Stimulated activated CD8-positive, alpha-beta memory T cell treated with anti-CD3 and anti-CD28 coated beads, Interleukin-15, amount 100 ng/mL, for 1 hour (primary cell): ENCODE measurements at regions not wholly inside any gene's neighbourhood (a gene's known extent, or its start where the extent isn't known, plus 50 kb on each side); places are given as distances from the start of the nearest gene placed in this dataset.

Experiments
- DNase-seq: peaks from one replicate; pipeline ENCODE4 v3.0.0-alpha.2; 2020; ENCODE audit warnings: low read depth

- DNase-seq = no peak
Measured at GRCh38 chr17:77700165-77700881, 258.2 kb upstream of the TNRC6C start.

- no peak for DNase-seq
Measured at GRCh38 chr17:77701996-77702395, 256.5 kb upstream of the TNRC6C start.

GRCh38 chr17:77704048-77704815, 254.3 kb upstream of the TNRC6C start:
- DNase-seq = no peak

GRCh38 chr17:77706938-77707337, 251.6 kb upstream of the TNRC6C start:
- no peak for DNase-seq

- DNase-seq = no peak
Measured at GRCh38 chr17:77707546-77707945, 251.0 kb upstream of the TNRC6C start.

- DNase-seq = no peak
Measured at GRCh38 chr17:77708049-77708448, 250.5 kb upstream of the TNRC6C start.

GRCh38 chr17:77708936-77709335, 249.6 kb upstream of the TNRC6C start:
- DNase-seq = no peak

- DNase-seq = no peak
Measured at GRCh38 chr17:77709594-77709993, 248.9 kb upstream of the TNRC6C start.

GRCh38 chr17:77712578-77712977, 245.9 kb upstream of the TNRC6C start:
- no peak for DNase-seq

- DNase-seq = no peak
Measured at GRCh38 chr17:77716289-77716926, 242.1 kb upstream of the TNRC6C start.

GRCh38 chr17:77717941-77718668, 240.4 kb upstream of the TNRC6C start:
- no peak for DNase-seq

- no peak for DNase-seq
Measured at GRCh38 chr17:77718669-77718961, 239.9 kb upstream of the TNRC6C start.

GRCh38 chr17:77719806-77720205, 238.7 kb upstream of the TNRC6C start:
- DNase-seq = no peak

- no peak for DNase-seq
Measured at GRCh38 chr17:77720946-77721845, 237.3 kb upstream of the TNRC6C start.

- DNase-seq = no peak
Measured at GRCh38 chr17:77721846-77722160, 236.7 kb upstream of the TNRC6C start.

GRCh38 chr17:77722366-77722765, 236.1 kb upstream of the TNRC6C start:
- DNase-seq = no peak

- DNase-seq = no peak
Measured at GRCh38 chr17:77723071-77723908, 235.2 kb upstream of the TNRC6C start.

GRCh38 chr17:77723909-77724875, 234.3 kb upstream of the TNRC6C start:
- no peak for DNase-seq

- DNase-seq = no peak
Measured at GRCh38 chr17:77724876-77725615, 233.5 kb upstream of the TNRC6C start.
